H9 (cell line): ENCODE measurements at regions not wholly inside any gene's neighbourhood (a gene's known extent, or its start where the extent isn't known, plus 50 kb on each side); places are given as distances from the start of the nearest gene placed in this dataset.

ENCODE experiments used
- DNase-seq: peaks from one replicate; pipeline ENCODE4 v3.0.0-alpha.2; 2017
- H2AFZ ChIP-seq: one replicate; pipeline ENCODE4 v1.6.1; 2013; ENCODE audit warnings: mild to moderate bottlenecking, low read length, control low read depth, moderate library complexity
- H2AK5ac ChIP-seq: 2 replicates; pipeline ENCODE4 v1.6.1; 2013; ENCODE audit warnings: low read length, control low read depth, mixed read lengths; ENCODE audit not compliant: insufficient read length
- H2BK120ac ChIP-seq: one replicate; pipeline ENCODE4 v1.6.1; 2013; ENCODE audit warnings: low read depth, mild to moderate bottlenecking, low read length, control low read depth, inconsistent platforms; ENCODE audit not compliant: poor library complexity, severe bottlenecking
- H2BK12ac ChIP-seq: 2 replicates; pipeline ENCODE4 v1.6.1; 2013; ENCODE audit warnings: low read length, control low read depth, mixed read lengths, low read depth; ENCODE audit not compliant: insufficient read length
- H2BK15ac ChIP-seq: 2 replicates; pipeline ENCODE4 v1.6.1; 2013; ENCODE audit warnings: low read depth, low read length, control low read depth
- H2BK20ac ChIP-seq: one replicate; pipeline ENCODE4 v1.6.1; 2013; ENCODE audit warnings: low read depth, mild to moderate bottlenecking, low read length, control low read depth, inconsistent platforms; ENCODE audit not compliant: poor library complexity, severe bottlenecking
- H2BK5ac ChIP-seq: 2 replicates; pipeline ENCODE4 v1.6.1; 2013; ENCODE audit warnings: low read length, control low read depth, mixed read lengths; ENCODE audit not compliant: insufficient read length
- H3K14ac ChIP-seq: 2 replicates; pipeline ENCODE4 v1.6.1; 2013; ENCODE audit warnings: low read length, control low read depth; ENCODE audit not compliant: insufficient read depth
- H3K18ac ChIP-seq: 2 replicates; pipeline ENCODE4 v1.6.1; 2013; ENCODE audit warnings: low read depth, mild to moderate bottlenecking, mixed read lengths, low read length, control low read depth; ENCODE audit not compliant: insufficient read length
- H3K23ac ChIP-seq: 2 replicates; pipeline ENCODE4 v1.6.1; 2013; ENCODE audit warnings: low read length, control low read depth, mixed read lengths, low read depth; ENCODE audit not compliant: insufficient read length
- H3K23me2 ChIP-seq: 2 replicates; pipeline ENCODE4 v1.6.1; 2013; ENCODE audit warnings: low read depth, mild to moderate bottlenecking, mixed read lengths, low read length, control low read depth; ENCODE audit not compliant: insufficient read length, poor library complexity, severe bottlenecking
- H3K27ac ChIP-seq: 2 replicates; pipeline ENCODE4 v1.5.1; 2013; ENCODE audit warnings: low read length, control low read depth, mixed read lengths, low read depth; ENCODE audit not compliant: insufficient read length
- H3K27me3 ChIP-seq: 2 replicates; pipeline ENCODE4 v1.6.1; 2013; ENCODE audit warnings: low read length, control low read depth, inconsistent platforms; ENCODE audit not compliant: insufficient read depth
- H3K4ac ChIP-seq: 2 replicates; pipeline ENCODE4 v1.6.1; 2013; ENCODE audit warnings: low read depth, mild to moderate bottlenecking, control low read depth, inconsistent platforms, low read length, moderate library complexity
- H3K4me1 ChIP-seq: 2 replicates; pipeline ENCODE4 v1.6.1; 2013; ENCODE audit warnings: low read length, control low read depth, inconsistent platforms; ENCODE audit not compliant: insufficient read depth
- H3K4me2 ChIP-seq: 2 replicates; pipeline ENCODE4 v1.6.1; 2013; ENCODE audit warnings: low read length, control low read depth, mixed read lengths; ENCODE audit not compliant: insufficient read length, insufficient read depth
- H3K56ac ChIP-seq: 2 replicates; pipeline ENCODE4 v1.6.1; 2013; ENCODE audit warnings: low read depth, mild to moderate bottlenecking, mixed read lengths, low read length, control low read depth; ENCODE audit not compliant: insufficient read length
- H3K79me1 ChIP-seq: 2 replicates; pipeline ENCODE4 v1.6.1; 2013; ENCODE audit warnings: low read depth, mild to moderate bottlenecking, moderate library complexity, low read length, control low read depth, inconsistent platforms; ENCODE audit not compliant: insufficient read depth, poor library complexity, severe bottlenecking
- H3K79me2 ChIP-seq: 2 replicates; pipeline ENCODE4 v1.6.1; 2013; ENCODE audit warnings: low read length, control low read depth, inconsistent platforms; ENCODE audit not compliant: insufficient read depth
- H3K9ac ChIP-seq: 2 replicates; pipeline ENCODE4 v1.6.1; 2013; ENCODE audit warnings: low read length, control low read depth, mixed read lengths; ENCODE audit not compliant: insufficient read length; ENCODE audit errors: extremely low read depth
- H3K9me3 ChIP-seq: one replicate; pipeline ENCODE4 v1.6.1; 2013; ENCODE audit warnings: low read depth, low read length, inconsistent platforms; ENCODE audit not compliant: control insufficient read depth
- H3T11ph ChIP-seq: one replicate; pipeline ENCODE4 v1.6.1; 2013; ENCODE audit warnings: mild to moderate bottlenecking, low read length, control low read depth, inconsistent platforms
- H4K20me1 ChIP-seq: one replicate; pipeline ENCODE4 v1.6.1; 2013; ENCODE audit not compliant: control insufficient read depth, insufficient read length, insufficient read depth
- H4K5ac ChIP-seq: 2 replicates; pipeline ENCODE4 v1.6.1; 2013; ENCODE audit warnings: low read depth, mild to moderate bottlenecking, mixed read lengths, low read length, control low read depth; ENCODE audit not compliant: insufficient read length
- H4K8ac ChIP-seq: replicated peaks from 2 replicates; pipeline ENCODE4 v1.6.1; 2013; ENCODE audit warnings: low read length, control low read depth, mixed read lengths, low read depth; ENCODE audit not compliant: insufficient read length
- H4K91ac ChIP-seq: 2 replicates; pipeline ENCODE4 v1.6.1; 2013; ENCODE audit warnings: low read depth, mild to moderate bottlenecking, moderate library complexity, mixed read lengths, low read length, control low read depth; ENCODE audit not compliant: insufficient read length
- H3K27ac Mint-ChIP-seq, 3 experiments: 2 replicates in 2 of 3; 3 replicates in 1 of 3; pipeline ENCODE4 v1.8.0; 2020 to 2021; ENCODE audit warnings: mixed read lengths in 3 of 3, mild to moderate bottlenecking in 1 of 3, moderate library complexity in 1 of 3
- H3K27me3 Mint-ChIP-seq: 2 replicates; pipeline ENCODE4 v1.8.0; 2021; ENCODE audit warnings: low read depth, mild to moderate bottlenecking, moderate library complexity, mixed read lengths
- H3K36me3 Mint-ChIP-seq, 3 experiments: 2 replicates in 2 of 3; 3 replicates in 1 of 3; pipeline ENCODE4 v1.8.0; 2020 to 2021; ENCODE audit warnings: low read depth in 3 of 3, mixed read lengths in 3 of 3; ENCODE audit not compliant: insufficient read depth in 1 of 3
- H3K4me1 Mint-ChIP-seq, 2 experiments: 2 replicates each; pipeline ENCODE4 v1.8.0; 2020; ENCODE audit warnings: mixed read lengths in 2 of 2
- H3K4me3 Mint-ChIP-seq, 2 experiments: 2 replicates in 1 of 2; 3 replicates in 1 of 2; pipeline ENCODE4 v1.8.0; 2020 to 2021; ENCODE audit warnings: mild to moderate bottlenecking in 2 of 2, mixed read lengths in 2 of 2, moderate library complexity in 1 of 2
- H3K9me3 Mint-ChIP-seq, 2 experiments: 2 replicates in 1 of 2; 3 replicates in 1 of 2; pipeline ENCODE4 v1.8.0; 2020; ENCODE audit warnings: mild to moderate bottlenecking in 2 of 2, mixed read lengths in 2 of 2, moderate library complexity in 1 of 2
- CTCF ChIP-seq: fragments of 200-600 bp; sonication (generic); conservative IDR thresholded peaks from 3 replicates; pipeline ENCODE4 v1.8.0; 2021; ENCODE audit warnings: antibody characterized with exemption, mild to moderate bottlenecking
- WGBS: extraction: QIAGEN DNeasy Blood & Tissue Kit; methylation state at CpG from one replicate; pipeline ENCODE4 v1.1.7; 2013; ENCODE audit warnings: missing lambda C conversion rate, low lambda C conversion rate, mixed read lengths; ENCODE audit not compliant: insufficient read length; ENCODE audit errors: extremely low coverage; 5-methylcytosine and 5-hydroxymethylcytosine counted together

GRCh38 chr7:49403844-49404243, 369.6 kb upstream of the VWC2 start:
- Histone ChIP-seq H3K14ac (no peak overlapping the region), H4K20me1 (no peaks in the 10 kb centered on the region), H3K4ac (no peak overlapping the region), H3T11ph (no peak overlapping the region), H4K91ac (no peak overlapping the region), H3K56ac (no peak overlapping the region), H2BK15ac (no peak overlapping the region), H3K4me2 (no peak overlapping the region), H3K79me1 (no peaks in the 10 kb centered on the region), H4K5ac (no peak overlapping the region), H2BK5ac (no peak overlapping the region), H3K23ac (no peak overlapping the region), H2BK20ac (no peak overlapping the region), H2BK12ac (no peak overlapping the region), H3K23me2 (no peaks in the 10 kb centered on the region), H4K8ac (no peak overlapping the region), H3K79me2 (no peaks in the 10 kb centered on the region), H3K9ac (no peak overlapping the region), H2BK120ac (no peak overlapping the region), H2AK5ac (no peak overlapping the region), H3K18ac (no peak overlapping the region), H3K4me1 (no peaks in the 10 kb centered on the region), H3K27me3 (no peaks in the 10 kb centered on the region), H3K9me3 (no peaks in the 10 kb centered on the region), H2AFZ (no peak overlapping the region), H3K27ac (no peak overlapping the region)
- no peaks in the 10 kb centered on the region for H3K27me3 Mint-ChIP-seq
- no peak for DNase-seq
- H3K36me3 Mint-ChIP-seq = no peaks in the 10 kb centered on the region
- H3K9me3 Mint-ChIP-seq = no peaks in the 10 kb centered on the region
- H3K4me1 Mint-ChIP-seq = no peaks in the 10 kb centered on the region
- no peak overlapping the region for H3K4me3 Mint-ChIP-seq
- WGBS = no CpG with 5 or more reads among the region's 2 CpGs
- H3K27ac Mint-ChIP-seq = no peak overlapping the region
- no peak for TF ChIP-seq CTCF
